K562 (cell line): ENCODE measurements at regions not wholly inside any gene's neighbourhood (a gene's known extent, or its start where the extent isn't known, plus 50 kb on each side); places are given as distances from the start of the nearest gene placed in this dataset.

Source experiments
- ATAC-seq: fragments of 200-7000 bp; cut with Tn5 transposase; 3 replicates; pipeline ENCODE4 v1.9.1; 2020; ENCODE audit warnings: moderate library complexity
- BruUV-seq: library from RNA; stranded (reverse); fragments of 400-500 nt; replicated peaks from 2 replicates; lab custom pipeline; 2021; lab: Mats Ljungman, UMichigan
- CTCF ChIA-PET: fragments of 300-600 bp; formaldehyde crosslinking; extraction: SDS; loops from one replicate; lab custom pipeline; 2021; ENCODE audit warnings: low intra/inter-chr PET ratio; lab: Yijun Ruan, JAX
- POLR2A ChIA-PET: fragments of 300-600, 350-650 bp; sonication (Branson Sonifier 250); formaldehyde crosslinking; extraction: SDS; loops from one replicate; lab custom pipeline; 2021; ENCODE audit warnings: antibody characterized with exemption, inconsistent platforms; lab: Yijun Ruan, JAX
- DNase-seq, 4 experiments: peaks; one replicate each; pipeline versions ENCODE4 v3.0.0 to v3.0.0-alpha.2; 2011 to 2018; ENCODE audit warnings: low spot score in 3 of 4, mixed read lengths in 3 of 4; ENCODE audit errors: extremely low read depth in 1 of 4
- FAIRE-seq: peaks from 2 replicates; lab custom pipeline; 2011; peaks lifted over from hg19 to GRCh38; lab: Jason Lieb, UNC
- H2AFZ ChIP-seq: 2 replicates; pipeline ENCODE4 v1.6.0; 2011; ENCODE audit warnings: low read depth, low read length, control low read depth, inconsistent platforms
- H3K27ac ChIP-seq: fragments of 200-600 bp; 3 replicates; pipeline ENCODE4 v1.8.0; 2011; ENCODE audit warnings: low read depth, mild to moderate bottlenecking, control low read depth, inconsistent platforms, low read length, moderate library complexity, mixed read lengths; ENCODE audit errors: extremely low read depth
- H3K27me3 ChIP-seq, 2 experiments: fragments of 300-600 bp in 1 of 2; 2 replicates in 1 of 2; 3 replicates in 1 of 2; pipeline versions ENCODE4 v1.6.0 to v1.8.0; 2011; ENCODE audit warnings: inconsistent platforms in 2 of 2, low read length in 2 of 2, mild to moderate bottlenecking in 1 of 2, mixed read lengths in 1 of 2, moderate library complexity in 1 of 2; ENCODE audit not compliant: control insufficient read depth in 2 of 2, insufficient read depth in 2 of 2
- H3K36me3 ChIP-seq: fragments of 300-600 bp; 3 replicates; pipeline ENCODE4 v1.8.0; 2011; ENCODE audit warnings: mild to moderate bottlenecking, low read length, inconsistent platforms; ENCODE audit not compliant: control insufficient read depth, insufficient read depth
- H3K4me1 ChIP-seq, 2 experiments: fragments of 200-600 bp in 1 of 2; replicated peaks in 1 of 2; 2 replicates in 1 of 2; 3 replicates in 1 of 2; pipeline versions ENCODE4 v1.5.1 to v1.8.0; 2011; ENCODE audit warnings: inconsistent platforms in 2 of 2, low read length in 2 of 2, mild to moderate bottlenecking in 1 of 2, mixed read lengths in 1 of 2, moderate library complexity in 1 of 2; ENCODE audit not compliant: control insufficient read depth in 2 of 2, insufficient read depth in 2 of 2
- H3K4me2 ChIP-seq: 2 replicates; pipeline ENCODE4 v1.6.1; 2011; ENCODE audit warnings: low read length, control low read depth, inconsistent platforms, mixed read lengths; ENCODE audit not compliant: insufficient read depth
- H3K4me3 ChIP-seq: fragments of 200-600 bp; sonication (generic), shearing (Covaris generic); 2 replicates; pipeline ENCODE4 v1.5.1; 2016; ENCODE audit warnings: control low read depth, inconsistent platforms
- H3K79me2 ChIP-seq: fragments of 200-600 bp; 3 replicates; pipeline ENCODE4 v1.8.0; 2011; ENCODE audit warnings: low read length, inconsistent platforms; ENCODE audit not compliant: control insufficient read depth, insufficient read depth
- H3K9ac ChIP-seq, 2 experiments: 2 replicates each; pipeline versions ENCODE4 v1.6.0 to v1.6.1; 2011; ENCODE audit warnings: low read depth in 2 of 2, low read length in 2 of 2, control low read depth in 1 of 2, inconsistent platforms in 1 of 2, mild to moderate bottlenecking in 1 of 2, mixed read lengths in 1 of 2; ENCODE audit not compliant: insufficient read depth in 1 of 2
- H3K9me1 ChIP-seq: one replicate; pipeline ENCODE4 v1.6.0; 2011; ENCODE audit warnings: inconsistent platforms, mild to moderate bottlenecking, low read length, moderate library complexity; ENCODE audit not compliant: control insufficient read depth, insufficient read depth
- H3K9me3 ChIP-seq: replicated peaks from 2 replicates; pipeline ENCODE4 v1.5.1; 2011; ENCODE audit warnings: low read depth, low read length, inconsistent platforms; ENCODE audit not compliant: control insufficient read depth, insufficient read depth
- H4K20me1 ChIP-seq: replicated peaks from 2 replicates; pipeline ENCODE4 v1.6.1; 2011; ENCODE audit warnings: low read length, inconsistent platforms, mixed read lengths; ENCODE audit not compliant: control insufficient read depth, insufficient read depth
- KDM4B ChIP-seq, 2 experiments: fragments of 450-650 bp in 1 of 2; sonication (generic) in 1 of 2; IDR thresholded peaks; 2 replicates each; pipeline ENCODE4 v1.6.1; 2016 to 2017; ENCODE audit warnings: borderline replicate concordance in 2 of 2, antibody characterized with exemption in 1 of 2, low read depth in 1 of 2, mild to moderate bottlenecking in 1 of 2
- MAFF ChIP-seq: IDR thresholded peaks from 2 replicates; pipeline ENCODE4 v1.6.1; 2012; ENCODE audit warnings: low read length, improper control_type of control experiment
- MYC ChIP-seq, 2 experiments: fragments of 250-450 bp in 1 of 2; sonication (Bioruptor Pico) in 1 of 2; IDR thresholded peaks; 2 replicates each; pipeline versions ENCODE4 v1.5.1 to v1.6.1; 2012 to 2021; ENCODE audit warnings: low read depth in 2 of 2, borderline replicate concordance in 1 of 2, improper control_type of control experiment in 1 of 2, low read length in 1 of 2, mild to moderate bottlenecking in 1 of 2, moderate library complexity in 1 of 2
- NFRKB ChIP-seq: fragments of 450-650 bp; IDR thresholded peaks from 2 replicates; pipeline ENCODE4 v1.6.1; 2016; ENCODE audit warnings: low read depth
- SAFB ChIP-seq: fragments of 200-400 bp; formaldehyde crosslinking; IDR thresholded peaks from 2 replicates; pipeline ENCODE4 v1.6.1; 2017; ENCODE audit warnings: low read depth, low read length, borderline replicate concordance
- SAP30 ChIP-seq: fragments of 200-600 bp; sonication (generic); IDR thresholded peaks from 2 replicates; pipeline ENCODE4 v1.6.1; 2012; ENCODE audit warnings: borderline replicate concordance, low read depth, mild to moderate bottlenecking, moderate library complexity, low read length, control low read depth, inconsistent platforms; ENCODE audit not compliant: insufficient read depth, poor library complexity, severe bottlenecking
- SIX5 ChIP-seq, 2 experiments: IDR thresholded peaks; 2 replicates each; pipeline ENCODE4 v1.6.1; 2011; ENCODE audit warnings: low read length in 2 of 2, borderline replicate concordance in 1 of 2, low read depth in 1 of 2, mild to moderate bottlenecking in 1 of 2, moderate library complexity in 1 of 2; ENCODE audit not compliant: insufficient read depth in 1 of 2
- SMARCC2 ChIP-seq: fragments of 450-650 bp; IDR thresholded peaks from 2 replicates; pipeline ENCODE4 v1.6.1; 2017; ENCODE audit warnings: antibody characterized with exemption, moderate library complexity, mild to moderate bottlenecking, low read depth
- SNIP1 ChIP-seq: fragments of 450-650 bp; IDR thresholded peaks from 2 replicates; pipeline ENCODE4 v1.7.1; 2017; ENCODE audit warnings: low read depth, mild to moderate bottlenecking
- U2AF1 ChIP-seq: fragments of 200-400 bp; formaldehyde crosslinking; optimal IDR thresholded peaks from 2 replicates; pipeline ENCODE3; 2017; ENCODE audit warnings: mild to moderate bottlenecking, low read depth, low read length, moderate library complexity
- ZBTB8A ChIP-seq: fragments of 450-650 bp; IDR thresholded peaks from 2 replicates; pipeline ENCODE4 v1.6.1; 2018; ENCODE audit warnings: mild to moderate bottlenecking, moderate library complexity; ENCODE audit not compliant: partially characterized antibody
- ZNF589 ChIP-seq: fragments of 200-800 bp; sonication (Bioruptor generic); IDR thresholded peaks from 2 replicates; pipeline ENCODE4 v1.6.1; 2016; ENCODE audit warnings: low read depth, missing genetic modification characterization, missing compliant biosample characterization
- WGBS: fragments of 100-300 bp; shearing (Covaris generic); methylation state at CpG from one replicate; pipeline ENCODE4 v1.1.6; 2016; ENCODE audit warnings: low coverage, mixed read lengths; ENCODE audit not compliant: insufficient coverage; ENCODE audit errors: missing lambda C conversion rate; 5-methylcytosine and 5-hydroxymethylcytosine counted together
- in situ Hi-C: fragments of 300-500 bp; cut with MboI; formaldehyde crosslinking; loops from 4 replicates; pipeline ENCODE4 v1.15.0; 2018; ENCODE audit warnings: inconsistent platforms, mixed read lengths
- intact Hi-C: fragments of 100-400 bp; cut with micrococcal nuclease; formaldehyde crosslinking; loops from 2 replicates; pipeline ENCODE4 v1.14.2; 2022
- TF ChIP-seq, protein P1 (sequence below): fragments of 250-450 bp; sonication (Bioruptor Pico); IDR thresholded peaks from 2 replicates; pipeline ENCODE4 v1.8.0; 2021; ENCODE audit warnings: moderate library complexity, mild to moderate bottlenecking, inconsistent platforms
- TF ChIP-seq, protein P2 (sequence below): sonication (generic); formaldehyde crosslinking; IDR thresholded peaks from 2 replicates; pipeline ENCODE4 v1.8.0; 2022; ENCODE audit warnings: mild to moderate bottlenecking, missing genetic modification reagents

DNA sequence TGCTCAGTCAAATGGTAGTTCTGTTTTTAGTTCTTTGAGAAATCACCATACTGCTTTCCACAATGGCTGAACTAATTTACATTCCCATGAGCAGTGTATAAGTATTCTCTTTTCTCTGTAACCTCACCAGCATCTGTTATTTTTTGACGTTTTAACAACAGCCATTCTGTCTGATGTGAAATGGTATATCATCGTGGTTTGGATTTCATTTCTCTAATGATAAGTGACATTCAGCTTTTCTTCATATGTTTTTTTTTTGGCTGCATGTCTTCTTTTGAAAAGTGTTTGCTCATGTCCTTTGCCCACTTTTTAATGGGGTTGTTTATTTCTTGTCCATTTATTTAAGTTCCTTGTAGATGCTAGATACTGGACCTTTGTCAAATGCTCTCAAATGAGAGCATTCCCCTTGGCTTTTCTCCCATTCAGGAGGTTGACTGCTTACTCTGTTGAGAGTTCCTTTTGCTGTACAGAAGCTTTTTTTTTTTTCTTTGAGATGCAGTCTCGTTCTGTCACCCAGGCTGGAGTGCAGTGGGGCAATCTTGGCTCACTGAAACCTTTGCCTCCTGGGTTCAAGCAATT lies 58.7 kb upstream of the RGMB start:
- Histone ChIP-seq H3K79me2 (no peaks in the 10 kb centered on the region), H3K9ac (no peak overlapping the region), H3K27me3 (no peaks in the 10 kb centered on the region), H3K27ac (no peak overlapping the region), H3K36me3 (no peaks in the 10 kb centered on the region), H3K4me1 (no peaks in the 10 kb centered on the region), H3K9me3 (no peaks in the 10 kb centered on the region), H3K9me1 (no peaks in the 10 kb centered on the region), H4K20me1 (no peaks in the 10 kb centered on the region), H3K4me2 (no peak overlapping the region), H2AFZ (no peak overlapping the region), H3K4me3 (no peak overlapping the region)
- intact Hi-C loops, result no loop called here
- TF ChIP-seq KDM4B (IDR thresholded peaks at IDR 0.05; ENCODE audit: borderline replicate concordance in 2 of 2, low read depth in 1 of 2), result no peak
- no peak for TF ChIP-seq MAFF
- TF ChIP-seq NFRKB, result no peak
- TF ChIP-seq ZNF589 (CRISPR knock-in tag), result no peak
- no peak for TF ChIP-seq ZBTB8A
- ATAC-seq (no peak), DNase-seq (no peak), FAIRE-seq (no peak)
- 0% methylated on average over 3 of the region's 3 CpGs for WGBS
- in situ Hi-C loops, result no loop called here
- POLR2A ChIA-PET, result no interaction called here
- BruUV-seq, result no TSS peak
- CTCF ChIA-PET, result no interaction called here

DNA sequence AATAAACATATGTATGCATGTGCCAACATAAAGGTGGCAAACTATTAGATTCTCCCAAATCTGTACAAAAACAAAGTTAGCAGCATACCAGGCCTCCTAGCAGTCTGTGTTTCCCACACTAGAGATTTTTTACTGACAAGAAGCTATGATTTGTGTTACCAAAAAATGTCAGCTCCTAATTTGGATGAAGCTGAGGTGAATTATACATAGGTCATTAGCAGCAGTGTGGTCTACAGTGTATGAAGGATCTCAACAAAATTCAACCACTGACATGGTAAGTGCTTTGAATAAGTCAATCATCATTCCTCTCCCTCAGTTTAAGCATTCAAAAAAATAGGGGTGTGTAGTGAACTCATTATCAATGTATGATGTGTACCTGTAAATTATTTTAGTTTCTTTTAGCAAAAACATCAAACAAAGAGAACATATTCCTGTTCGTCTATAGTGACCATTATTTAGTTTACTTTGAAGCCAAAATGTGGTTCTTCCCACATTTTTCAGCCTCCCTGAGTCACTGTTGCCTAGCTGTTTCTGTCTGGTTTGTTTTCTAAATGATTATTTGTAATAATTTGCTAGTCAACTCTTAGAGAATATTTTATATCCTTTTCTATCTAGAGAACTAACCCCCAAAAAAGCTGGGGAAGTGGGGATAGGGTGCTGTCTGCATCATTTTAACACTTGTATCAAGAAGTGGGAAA lies 52.1 kb upstream of the RGMB start:
- H3K36me3 ChIP-seq, result no peaks in the 10 kb centered on the region
- H3K27ac ChIP-seq, result no peak overlapping the region
- DNase-seq (no peak), FAIRE-seq (no peak), ATAC-seq (no peak)
- CTCF ChIA-PET, result no interaction called here
- no peak overlapping the region for H2AFZ ChIP-seq
- no peak overlapping the region for H3K9ac ChIP-seq
- no peaks in the 10 kb centered on the region for H3K27me3 ChIP-seq
- in situ Hi-C loops (no loop called here), intact Hi-C loops (no loop called here)
- H3K4me2 ChIP-seq, result no peak overlapping the region
- BruUV-seq, result no TSS peak
- H3K9me3 ChIP-seq, result no peaks in the 10 kb centered on the region
- H3K9me1 ChIP-seq, result no peaks in the 10 kb centered on the region
- WGBS, result 0% methylated on average over 1 of the region's 1 CpG
- H3K79me2 ChIP-seq, result no peaks in the 10 kb centered on the region
- no peaks in the 10 kb centered on the region for H4K20me1 ChIP-seq
- H3K4me1 ChIP-seq, result no peaks in the 10 kb centered on the region
- H3K4me3 ChIP-seq, result no peak overlapping the region
- POLR2A ChIA-PET, result no interaction called here
- TF ChIP-seq, protein P1, sequence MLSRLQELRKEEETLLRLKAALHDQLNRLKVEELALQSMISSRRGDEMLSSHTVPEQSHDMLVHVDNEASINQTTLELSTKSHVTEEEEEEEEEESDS (CRISPR knock-in tag), result no peak
- TF ChIP-seq SAP30 (no peak), U2AF1 (no peak), SIX5 (IDR thresholded peaks at IDR 0.05; ENCODE audit: borderline replicate concordance in 1 of 2, insufficient read depth in 1 of 2, low read depth in 1 of 2, low read length in 2 of 2) (no peak), SAFB (no peak), MYC (IDR thresholded peaks at IDR 0.05; ENCODE audit: low read depth, low read length) (no peak), MYC (CRISPR knock-in tag; IDR thresholded peaks at IDR 0.05; ENCODE audit: borderline replicate concordance, low read depth) (no peak), SNIP1 (no peak), SMARCC2 (no peak)
- TF ChIP-seq, protein P2, sequence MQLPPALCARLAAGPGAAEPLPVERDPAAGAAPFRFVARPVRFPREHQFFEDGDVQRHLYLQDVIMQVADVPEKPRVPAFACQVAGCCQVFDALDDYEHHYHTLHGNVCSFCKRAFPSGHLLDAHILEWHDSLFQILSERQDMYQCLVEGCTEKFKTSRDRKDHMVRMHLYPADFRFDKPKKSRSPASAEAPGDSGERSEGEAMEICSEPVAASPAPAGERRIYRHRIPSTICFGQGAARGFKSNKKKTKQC (CRISPR knock-in tag), result no peak
